NCI-H774 (cell line): ENCODE measurements at regions not wholly inside any gene's neighbourhood (a gene's known extent, or its start where the extent isn't known, plus 50 kb on each side); places are given as distances from the start of the nearest gene placed in this dataset.
"Not testable (repeated sequence)": the region's sequence is repeated elsewhere in the genome, so short reads cannot be mapped to it uniquely, and the experiment has no call there.

ENCODE experiments used
- DNase-seq: peaks from one replicate; lab custom pipeline; 2025; lab: John Stamatoyannopoulos, UW

- no peak for DNase-seq
These were observed 446.4 kb upstream of the CCNG1 start for GRCh38 chr5:162990856-162991497.

GRCh38 chr5:162995568-162995967 lies 441.8 kb upstream of the CCNG1 start:
- no peak for DNase-seq

GRCh38 chr5:162996053-162996452 lies 441.3 kb upstream of the CCNG1 start:
- DNase-seq, result no peak

- DNase-seq, result no peak
These were observed 431.4 kb upstream of the CCNG1 start for GRCh38 chr5:163005949-163006348.

GRCh38 chr5:163022582-163023128 lies 414.7 kb upstream of the CCNG1 start:
- no peak for DNase-seq

GRCh38 chr5:163023846-163024245 lies 413.5 kb upstream of the CCNG1 start:
- no peak for DNase-seq

GRCh38 chr5:163024936-163025335 lies 412.5 kb upstream of the CCNG1 start:
- no peak for DNase-seq

- no peak for DNase-seq
These were observed 403.7 kb upstream of the CCNG1 start for GRCh38 chr5:163033656-163034055.

- no peak for DNase-seq
These were observed 396.1 kb upstream of the CCNG1 start for GRCh38 chr5:163041254-163041653.

- DNase-seq, result no peak
These were observed 357.8 kb upstream of the CCNG1 start for GRCh38 chr5:163079618-163080017.

GRCh38 chr5:163089230-163089629 lies 348.2 kb upstream of the CCNG1 start:
- no peak for DNase-seq

GRCh38 chr5:163089926-163090325 lies 347.5 kb upstream of the CCNG1 start:
- DNase-seq, result no peak

- DNase-seq, result no peak
These were observed 342.8 kb upstream of the CCNG1 start for GRCh38 chr5:163094492-163095180.

GRCh38 chr5:163104464-163104863 lies 332.9 kb upstream of the CCNG1 start:
- no peak for DNase-seq

- DNase-seq, result no peak
These were observed 331.9 kb upstream of the CCNG1 start for GRCh38 chr5:163105456-163105855.

GRCh38 chr5:163106098-163106497 lies 331.3 kb upstream of the CCNG1 start:
- no peak for DNase-seq

GRCh38 chr5:163108351-163108750 lies 329.0 kb upstream of the CCNG1 start:
- DNase-seq, result no peak

- no peak for DNase-seq
These were observed 322.4 kb upstream of the CCNG1 start for GRCh38 chr5:163115011-163115410.

GRCh38 chr5:163116618-163117017 lies 320.8 kb upstream of the CCNG1 start:
- not testable (repeated sequence) for DNase-seq

- no peak for DNase-seq
These were observed 303.3 kb upstream of the CCNG1 start for GRCh38 chr5:163134061-163134460.

GRCh38 chr5:163135849-163136248 lies 301.5 kb upstream of the CCNG1 start:
- DNase-seq, result no peak

- DNase-seq, result no peak
These were observed 275.9 kb upstream of the CCNG1 start for GRCh38 chr5:163161512-163161911.

GRCh38 chr5:163162645-163163044 lies 274.8 kb upstream of the CCNG1 start:
- no peak for DNase-seq

- DNase-seq, result no peak
These were observed 273.5 kb upstream of the CCNG1 start for GRCh38 chr5:163163858-163164257.
